Transverse colon (tissue), 4 donors: ENCODE measurements at regions not wholly inside any gene's neighbourhood (a gene's known extent, or its start where the extent isn't known, plus 50 kb on each side); places are given as distances from the start of the nearest gene placed in this dataset.

Experiments
- DNase-seq: peaks from one replicate; pipeline ENCODE4 v3.0.0-alpha.2; 2019
- H3K27ac ChIP-seq, 4 donors: fragments of 200-600 bp; sonication (generic); 2 replicates each; pipeline ENCODE4 v1.5.1; 2016 to 2018; ENCODE audit warnings: inconsistent platforms in 4 of 4
- H3K27me3 ChIP-seq: fragments of 200-600 bp; sonication (generic); 2 replicates; pipeline ENCODE4 v1.5.1; 2017; ENCODE audit warnings: inconsistent platforms
- H3K36me3 ChIP-seq, 4 donors: fragments of 200-600 bp; sonication (generic); 2 replicates each; pipeline ENCODE4 v1.5.1; 2017 to 2019; ENCODE audit warnings: inconsistent platforms in 4 of 4
- H3K4me1 ChIP-seq, 4 donors: fragments of 200-600 bp; sonication (generic); 2 replicates each; pipeline ENCODE4 v1.5.1; 2017 to 2020; ENCODE audit warnings: inconsistent platforms in 4 of 4
- H3K4me3 ChIP-seq, 4 donors: fragments of 200-600 bp; sonication (generic); 1 replicate in 1 of 4; 2 replicates in 3 of 4; pipeline versions ENCODE4 v1.5.1 to v1.6.1; 2017 to 2019; ENCODE audit warnings: inconsistent platforms in 4 of 4
- H3K9me3 ChIP-seq, 2 donors: fragments of 200-600 bp; sonication (generic); 2 replicates each; pipeline ENCODE4 v1.5.1; 2017 to 2019; ENCODE audit warnings: inconsistent platforms in 2 of 2
- EP300 ChIP-seq: sonication (generic); formaldehyde crosslinking; IDR thresholded peaks from one replicate; pipeline ENCODE4 v1.6.1; 2017; ENCODE audit warnings: antibody characterized with exemption, low read depth
- POLR2A ChIP-seq: fragments of 450-650 bp; IDR thresholded peaks from one replicate; pipeline ENCODE4 v1.6.1; 2016; ENCODE audit warnings: antibody characterized with exemption, mild to moderate bottlenecking, moderate library complexity
- POLR2AphosphoS5 ChIP-seq, 3 donors: sonication (generic); formaldehyde crosslinking; IDR thresholded peaks; one replicate each; pipeline ENCODE4 v1.6.1; 2016; ENCODE audit warnings: antibody characterized with exemption in 3 of 3
- WGBS, 2 donors: methylation state at CpG; one replicate each; pipeline ENCODE4 v1.1.5; 2018; ENCODE audit warnings: low coverage in 1 of 2; 5-methylcytosine and 5-hydroxymethylcytosine counted together
- in situ Hi-C, 4 donors: fragments of 200-750 bp; cut with MboI; loops; one replicate each; pipeline versions ENCODE4 v1.15.0 to v1.15.1; 2017; ENCODE audit warnings: low sequenced_read_pairs in 3 of 4, low pct_ligation_motif_present in 1 of 4, low pct_unique_long_range_greater_than_20kb in 1 of 4
- intact Hi-C: fragments of 100-400 bp; cut with DNase I; formaldehyde crosslinking; loops from one replicate; pipeline ENCODE4 v1.15.1; 2023; ENCODE audit warnings: low total_unique reads
- TF ChIP-seq, protein P1 (sequence below), 5 experiments: fragments of 200-600 bp in 3 of 5; fragments of 450-650 bp in 2 of 5; sonication (generic) in 3 of 5; IDR thresholded peaks; 1 replicate in 2 of 5; 2 replicates in 3 of 5; pipeline ENCODE4 v1.5.1; 2016 to 2017; ENCODE audit warnings: antibody characterized with exemption in 5 of 5, inconsistent platforms in 3 of 5, mild to moderate bottlenecking in 2 of 5, moderate library complexity in 1 of 5

GRCh38 chr9:129558063-129558550, 62.8 kb downstream of the C9orf50 start:
- TF ChIP-seq POLR2A (no peak), POLR2AphosphoS5 (IDR thresholded peaks at IDR 0.05) (no peak), EP300 (no peak)
- TF ChIP-seq, protein P1, sequence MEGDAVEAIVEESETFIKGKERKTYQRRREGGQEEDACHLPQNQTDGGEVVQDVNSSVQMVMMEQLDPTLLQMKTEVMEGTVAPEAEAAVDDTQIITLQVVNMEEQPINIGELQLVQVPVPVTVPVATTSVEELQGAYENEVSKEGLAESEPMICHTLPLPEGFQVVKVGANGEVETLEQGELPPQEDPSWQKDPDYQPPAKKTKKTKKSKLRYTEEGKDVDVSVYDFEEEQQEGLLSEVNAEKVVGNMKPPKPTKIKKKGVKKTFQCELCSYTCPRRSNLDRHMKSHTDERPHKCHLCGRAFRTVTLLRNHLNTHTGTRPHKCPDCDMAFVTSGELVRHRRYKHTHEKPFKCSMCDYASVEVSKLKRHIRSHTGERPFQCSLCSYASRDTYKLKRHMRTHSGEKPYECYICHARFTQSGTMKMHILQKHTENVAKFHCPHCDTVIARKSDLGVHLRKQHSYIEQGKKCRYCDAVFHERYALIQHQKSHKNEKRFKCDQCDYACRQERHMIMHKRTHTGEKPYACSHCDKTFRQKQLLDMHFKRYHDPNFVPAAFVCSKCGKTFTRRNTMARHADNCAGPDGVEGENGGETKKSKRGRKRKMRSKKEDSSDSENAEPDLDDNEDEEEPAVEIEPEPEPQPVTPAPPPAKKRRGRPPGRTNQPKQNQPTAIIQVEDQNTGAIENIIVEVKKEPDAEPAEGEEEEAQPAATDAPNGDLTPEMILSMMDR (IDR thresholded peaks at IDR 0.05): no peak
- in situ Hi-C loops: no loop called here
- H3K9me3 ChIP-seq: no peaks in the 10 kb centered on the region
- H3K4me3 ChIP-seq: no peak overlapping the region
- DNase-seq: no peak
- H3K27ac ChIP-seq: no peak overlapping the region
- H3K36me3 ChIP-seq: no peaks in the 10 kb centered on the region
- intact Hi-C loops: no loop called here
- H3K27me3 ChIP-seq: no peaks in the 10 kb centered on the region
- 78 to 85% methylated on average over 6 to 14 of the region's 16 CpGs for WGBS, 2 donors
- peaks cover 0 to 6% (median 0%) of the 10 kb centered on the region in 4 donors for H3K4me1 ChIP-seq

- Histone ChIP-seq H3K36me3 (no peaks in the 10 kb centered on the region), H3K4me1 (peaks cover 0 to 6% (median 0%) of the 10 kb centered on the region in 4 donors), H3K27ac (no peak overlapping the region), H3K4me3 (no peak overlapping the region), H3K27me3 (no peaks in the 10 kb centered on the region), H3K9me3 (no peaks in the 10 kb centered on the region)
- WGBS, 2 donors: 74 to 75% methylated on average over 7 to 24 of the region's 24 CpGs
- DNase-seq: no peak
- TF ChIP-seq EP300 (no peak), POLR2A (no peak), POLR2AphosphoS5 (IDR thresholded peaks at IDR 0.05) (no peak)
- TF ChIP-seq, protein P1 (IDR thresholded peaks at IDR 0.05): no peak
- in situ Hi-C loops: no loop called here
- intact Hi-C loops: no loop called here
Observed at GRCh38 chr9:129557192-129558036, 63.5 kb downstream of the C9orf50 start.

DNA sequence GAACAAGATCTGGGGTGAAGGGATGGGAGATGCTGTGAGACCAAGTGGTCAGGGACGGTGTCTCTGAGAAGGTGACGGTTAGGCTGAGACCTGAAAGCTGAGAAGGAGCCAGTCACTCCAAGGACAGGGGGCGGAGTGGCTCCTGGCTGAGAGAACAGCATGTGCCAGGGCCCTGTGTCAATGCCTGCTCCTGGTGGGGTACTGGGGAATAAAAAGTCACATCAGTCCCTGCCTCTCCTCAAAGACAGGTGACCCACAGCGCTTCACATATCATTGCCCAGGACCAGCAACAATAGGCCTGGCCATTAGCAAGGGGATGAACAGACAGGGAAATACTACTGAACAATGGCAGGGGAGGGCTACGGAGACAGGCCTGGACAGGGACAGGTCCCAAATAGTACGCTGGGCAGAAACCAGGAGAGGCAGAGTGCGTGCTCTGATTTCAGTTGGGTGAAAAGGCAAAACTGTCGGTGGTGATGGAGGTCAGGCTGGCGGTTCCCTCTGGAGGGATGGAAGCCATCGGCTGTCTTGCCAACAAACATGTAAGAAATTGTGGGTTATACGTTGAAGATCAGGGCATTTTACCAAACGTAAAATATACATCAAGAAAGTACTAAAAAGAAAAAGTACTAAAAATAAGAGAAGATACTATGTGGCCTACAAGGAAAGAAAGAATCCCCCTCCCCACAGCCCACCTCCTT, 64.3 kb downstream of the C9orf50 start:
- H3K27ac ChIP-seq: no peak overlapping the region
- no peak for DNase-seq
- H3K9me3 ChIP-seq: no peaks in the 10 kb centered on the region
- H3K4me3 ChIP-seq: no peak overlapping the region
- peaks cover 0 to under 1% (median 0%) of the 10 kb centered on the region in 4 donors for H3K4me1 ChIP-seq
- in situ Hi-C loops (no loop called here), intact Hi-C loops (no loop called here)
- H3K36me3 ChIP-seq: no peaks in the 10 kb centered on the region
- H3K27me3 ChIP-seq: peaks cover 2% of the 10 kb centered on the region
- 76 to 91% methylated on average over 5 to 12 of the region's 12 CpGs for WGBS, 2 donors
- TF ChIP-seq POLR2A (no peak), POLR2AphosphoS5 (IDR thresholded peaks at IDR 0.05) (no peak), EP300 (no peak)
- TF ChIP-seq, protein P1 (IDR thresholded peaks at IDR 0.05): no peak

DNA sequence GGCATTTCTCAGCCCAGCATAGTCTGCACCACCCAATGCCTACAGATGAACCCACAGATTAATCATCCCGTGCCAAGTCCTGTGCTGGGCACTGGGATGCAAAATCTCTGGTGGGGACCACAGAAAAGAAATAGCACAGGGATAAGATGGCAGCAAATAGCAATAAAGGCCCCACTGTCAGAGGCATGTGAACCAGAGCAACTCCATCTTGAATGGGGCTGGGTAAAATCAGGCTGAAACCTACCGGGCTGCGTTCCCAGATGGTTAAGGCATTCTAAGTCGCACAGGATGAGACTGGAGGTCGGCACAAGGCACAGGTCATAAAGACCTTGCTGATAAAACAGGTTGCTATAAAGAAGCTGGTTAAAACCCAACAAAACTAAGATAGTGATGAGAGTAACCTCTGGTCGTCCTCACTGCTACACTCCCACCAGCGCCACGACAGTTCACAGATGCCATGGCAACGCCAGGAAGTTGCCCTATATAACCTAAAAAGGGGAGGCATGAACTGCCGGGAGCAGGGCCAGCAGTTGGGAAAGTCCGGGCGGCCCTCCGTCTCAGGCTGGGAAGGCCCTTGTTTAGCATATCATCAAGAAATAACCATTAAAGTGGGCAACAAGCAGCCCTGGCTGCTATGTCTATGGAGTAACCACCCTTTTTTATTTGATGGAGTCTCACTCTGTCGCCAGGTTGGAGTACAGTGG, 65.2 kb downstream of the C9orf50 start:
- DNase-seq: no peak
- Histone ChIP-seq H3K27me3 (peaks cover 12% of the 10 kb centered on the region), H3K36me3 (no peaks in the 10 kb centered on the region), H3K4me1 (peaks cover 0 to under 1% (median 0%) of the 10 kb centered on the region in 4 donors), H3K4me3 (no peak overlapping the region), H3K27ac (no peak overlapping the region), H3K9me3 (no peaks in the 10 kb centered on the region)
- in situ Hi-C loops: no loop called here
- WGBS, 2 donors: 74 to 86% methylated on average over 4 to 14 of the region's 14 CpGs
- TF ChIP-seq, protein P1 (IDR thresholded peaks at IDR 0.05): no peak
- TF ChIP-seq POLR2AphosphoS5 (IDR thresholded peaks at IDR 0.05) (no peak), EP300 (no peak), POLR2A (no peak)
- intact Hi-C loops: no loop called here
